Stimulated activated CD4-positive, alpha-beta T cell treated with anti-CD3 and anti-CD28 coated beads, Interleukin-1b, Interleukin-23, amount 100 ng/mL, for 48 hours (primary cell): ENCODE measurements at regions not wholly inside any gene's neighbourhood (a gene's known extent, or its start where the extent isn't known, plus 50 kb on each side); places are given as distances from the start of the nearest gene placed in this dataset.
A peak's percentile ranks its signal among the peaks of the same experiment; 100 is the strongest.
"Not testable (repeated sequence)": the region's sequence is repeated elsewhere in the genome, so short reads cannot be mapped to it uniquely, and the experiment has no call there.

Experiments used
- DNase-seq: peaks from one replicate; pipeline ENCODE4 v3.0.0-alpha.2; 2020

- DNase-seq: no peak
These were observed 90.9 kb upstream of the RUNX3 start for GRCh38 chr1:25020851-25021590.

DNA sequence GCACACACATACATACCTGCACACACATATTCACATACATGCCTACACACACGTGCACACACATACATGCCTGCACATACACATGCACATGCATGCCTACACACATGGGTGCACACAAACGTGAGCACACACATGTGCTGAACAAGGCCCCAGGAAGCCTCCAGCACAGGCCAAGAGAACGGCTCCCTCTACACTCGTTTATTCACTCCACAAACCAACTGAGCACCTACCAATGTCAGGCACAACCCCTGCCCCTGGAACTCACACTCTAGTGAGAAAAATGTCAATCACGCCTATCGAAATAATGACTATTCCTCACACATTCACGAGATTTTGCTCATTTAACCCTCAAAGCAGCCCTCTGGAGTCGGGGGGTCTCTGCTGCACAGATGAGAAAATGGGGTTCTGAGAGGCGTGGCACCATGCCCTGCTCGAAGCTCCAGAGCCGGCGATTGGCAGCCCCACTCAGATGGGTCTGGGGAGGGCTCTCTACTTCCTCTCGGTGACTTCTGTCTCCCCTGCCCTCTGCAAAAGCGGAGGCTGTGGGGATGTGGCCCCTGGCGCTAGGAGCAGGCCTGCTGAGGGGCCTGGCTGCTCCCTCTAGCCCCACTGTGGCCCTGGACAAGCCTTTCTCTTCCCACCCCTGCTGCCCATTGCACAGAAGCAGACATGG is 90.2 kb upstream of the RUNX3 start:
- DNase-seq: no peak

DNA sequence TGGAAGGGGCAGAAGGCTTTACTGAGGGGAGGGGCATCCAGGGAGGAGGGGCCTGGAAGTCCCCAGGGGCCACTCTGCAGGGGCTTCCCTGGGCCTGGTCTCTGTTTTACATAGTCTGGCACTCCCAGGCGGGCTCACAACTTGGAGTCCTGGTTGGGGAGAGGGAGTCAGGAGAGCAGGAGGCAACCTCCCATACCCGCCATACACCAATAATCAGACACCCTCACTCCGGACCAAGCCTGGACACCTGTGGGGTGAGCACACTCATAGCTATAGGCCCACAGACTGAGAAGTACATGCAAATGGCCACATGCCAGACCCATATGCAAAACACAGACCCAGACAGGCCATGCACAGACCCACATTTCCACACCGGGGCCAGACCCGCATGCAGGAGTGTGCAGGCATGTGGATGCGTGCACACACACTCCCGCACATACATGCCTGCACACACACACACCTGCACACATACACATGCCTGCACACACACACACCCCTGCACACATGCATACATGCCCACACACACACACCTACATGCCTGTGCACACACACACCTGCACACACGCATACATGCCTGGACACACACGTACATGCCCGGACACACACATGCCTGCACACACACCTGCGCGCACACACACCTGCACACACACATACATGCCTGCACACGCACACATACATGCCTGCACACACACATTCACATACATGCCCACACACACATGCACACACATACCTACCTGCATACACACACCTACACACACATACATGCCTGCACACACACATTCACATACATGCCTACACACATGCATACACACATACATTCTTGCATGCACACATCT is 89.5 kb upstream of the RUNX3 start:
- no peak for DNase-seq

- DNase-seq: no peak
These were observed 88.9 kb upstream of the RUNX3 start for GRCh38 chr1:25018943-25019336.

GRCh38 chr1:25018110-25018735 is 88.1 kb upstream of the RUNX3 start:
- DNase-seq: no peak

DNA sequence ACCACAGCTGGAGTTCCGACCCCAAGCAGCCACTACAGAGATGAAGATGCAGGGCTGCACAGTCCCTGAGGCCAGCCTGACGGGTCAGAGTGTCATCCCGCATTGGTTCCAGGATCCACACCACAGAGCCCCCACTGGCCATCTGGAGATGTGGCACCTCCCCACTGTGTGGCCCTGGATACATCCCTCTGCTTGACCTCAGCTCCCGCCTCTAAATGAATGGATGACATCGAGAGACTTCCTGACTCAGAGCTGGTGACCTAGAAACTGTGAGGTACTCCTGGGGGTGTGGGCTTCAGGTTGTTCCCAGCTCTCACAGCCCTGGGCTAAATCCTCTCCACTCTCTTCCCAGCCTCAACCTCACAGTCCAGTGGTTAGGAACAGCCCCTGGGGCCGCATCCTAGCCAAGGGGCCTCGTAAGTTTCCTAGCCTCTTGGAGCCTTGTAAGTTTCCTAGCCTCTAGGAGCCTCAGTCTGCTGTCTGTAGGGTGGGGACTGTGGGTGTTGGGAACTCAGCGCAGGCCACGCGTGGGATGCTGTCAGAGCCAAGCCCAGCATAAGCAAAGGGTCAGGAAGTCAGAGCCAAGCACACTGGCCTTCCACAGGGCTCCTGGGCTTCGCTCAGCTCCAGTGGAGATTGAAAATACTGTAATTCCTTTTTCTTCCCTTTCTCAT is 87.5 kb upstream of the RUNX3 start:
- no peak for DNase-seq

DNA sequence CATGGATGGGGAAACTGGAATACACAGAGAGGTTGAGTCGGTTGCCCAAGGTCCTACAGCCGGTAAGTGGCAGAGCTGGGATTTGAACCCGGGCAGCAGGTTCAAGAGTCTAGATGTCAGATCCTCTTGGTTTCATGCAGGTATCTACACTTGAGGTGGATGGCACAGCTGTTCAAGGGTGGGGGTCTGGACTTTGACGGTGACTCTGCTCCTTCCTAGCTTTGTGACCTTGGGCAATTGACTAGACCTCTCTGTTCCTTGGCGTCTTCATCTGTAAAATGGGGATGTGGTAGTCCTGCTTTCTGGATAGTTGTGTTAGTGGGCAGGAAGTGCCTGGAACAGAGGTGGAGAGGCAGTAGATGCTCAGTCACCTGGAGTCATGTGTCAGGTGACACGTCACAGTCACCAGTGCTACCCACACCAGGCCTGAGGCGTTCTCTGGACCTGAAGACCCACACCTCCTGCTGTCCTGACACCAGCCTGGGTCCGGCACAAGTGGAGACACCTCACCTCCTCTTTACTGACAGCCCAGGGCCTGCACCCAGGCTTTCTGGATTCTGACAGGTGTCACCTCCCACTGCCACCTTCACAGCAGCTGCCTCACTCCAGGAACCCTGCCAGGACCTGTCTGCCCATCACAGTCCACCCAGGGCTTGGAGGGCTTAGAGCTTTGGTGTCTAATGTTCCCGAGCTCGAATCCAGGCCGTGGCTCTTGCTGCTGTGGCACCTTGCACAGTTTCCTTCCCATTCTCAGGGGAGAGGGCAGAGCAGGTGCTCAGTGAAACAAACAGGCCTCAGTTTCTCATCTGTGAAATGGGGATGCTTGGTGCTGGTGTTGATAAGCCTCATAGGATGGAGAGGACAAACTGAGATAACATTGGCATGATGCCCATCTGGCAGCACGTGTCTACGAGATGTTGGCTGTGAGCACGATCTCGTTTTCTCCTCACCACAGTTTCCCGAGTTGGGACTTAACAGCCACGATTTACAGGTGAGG is 83.2 kb upstream of the RUNX3 start:
- DNase-seq: no peak

GRCh38 chr1:25011943-25012638 is 82.0 kb upstream of the RUNX3 start:
- no peak for DNase-seq

GRCh38 chr1:25011275-25011674 is 81.2 kb upstream of the RUNX3 start:
- no peak for DNase-seq

GRCh38 chr1:25009671-25010262 is 79.7 kb upstream of the RUNX3 start:
- peak; percentile 59 for DNase-seq

DNA sequence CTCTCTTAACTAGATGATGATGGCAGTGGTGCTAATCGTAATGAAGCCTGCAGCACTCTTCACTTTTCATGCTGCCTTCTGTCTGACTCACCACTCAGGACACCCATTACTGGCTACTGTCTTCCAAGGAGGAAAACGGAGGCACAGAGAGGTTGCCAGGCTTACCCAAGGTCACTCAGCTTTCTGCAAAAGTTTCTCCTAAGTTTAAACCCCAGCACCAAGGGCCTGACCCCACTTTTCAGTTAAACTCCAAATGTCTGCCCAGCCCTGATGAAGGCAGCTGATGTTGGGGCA is 78.1 kb upstream of the RUNX3 start:
- no peak for DNase-seq

DNA sequence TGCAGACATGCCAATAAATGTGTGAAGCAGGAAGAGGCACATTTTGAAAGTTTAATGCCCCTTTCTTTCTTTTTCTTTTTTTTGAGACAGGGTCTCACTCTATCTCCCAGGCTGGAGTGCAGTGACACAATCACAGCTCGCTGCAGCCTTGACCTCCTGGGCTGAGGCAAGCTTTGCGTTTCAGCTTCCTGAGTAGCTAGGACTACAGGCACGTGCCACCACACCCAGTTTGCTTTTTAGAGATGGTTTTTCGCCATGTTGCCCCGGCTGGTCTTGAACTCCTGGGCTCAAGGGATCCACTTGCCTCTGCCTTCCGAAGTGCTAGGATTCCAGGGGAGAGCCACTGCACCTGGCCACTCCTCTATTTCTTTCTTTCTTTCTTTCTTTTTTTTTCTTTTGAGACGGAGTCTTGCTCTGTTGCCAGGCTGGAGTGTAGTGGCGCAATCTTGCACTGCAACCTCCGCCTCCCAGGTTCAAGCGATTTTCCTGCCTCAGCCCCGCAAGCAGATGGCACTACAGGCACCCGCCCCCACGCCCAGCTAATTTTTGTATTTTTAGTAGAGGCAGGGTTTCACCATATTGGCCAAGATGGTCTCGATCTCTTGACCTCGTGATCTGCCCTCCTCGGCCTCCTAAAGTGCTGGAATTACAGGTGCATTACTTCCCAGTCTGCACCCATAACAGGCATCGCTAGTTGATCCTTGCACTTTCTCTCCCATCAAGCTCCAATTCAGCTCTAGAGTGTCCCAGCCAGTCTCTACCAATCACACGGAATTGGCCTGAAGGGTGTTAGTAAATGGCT is 77.5 kb upstream of the RUNX3 start:
- not testable (repeated sequence) for DNase-seq

DNA sequence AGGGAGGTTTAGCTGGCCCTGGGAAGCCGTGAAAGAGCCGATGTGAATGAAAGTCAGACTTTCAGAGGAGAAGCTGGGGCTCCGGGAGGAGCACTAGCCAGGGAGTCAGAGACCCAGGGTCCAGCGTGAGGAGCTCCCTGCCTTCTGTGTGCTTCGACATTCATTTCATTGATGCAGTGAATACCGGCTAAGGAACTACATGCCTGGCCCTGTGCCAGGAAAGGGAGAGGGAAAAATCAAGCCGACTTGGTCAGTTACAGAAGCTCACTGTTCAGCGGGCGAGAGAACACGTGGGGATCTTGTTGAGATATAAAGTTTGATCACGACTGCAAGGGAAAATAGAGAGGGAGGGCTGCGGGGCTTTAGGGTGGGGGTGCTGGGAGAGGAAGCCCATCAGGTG is 76.7 kb upstream of the RUNX3 start:
- DNase-seq: no peak

DNA sequence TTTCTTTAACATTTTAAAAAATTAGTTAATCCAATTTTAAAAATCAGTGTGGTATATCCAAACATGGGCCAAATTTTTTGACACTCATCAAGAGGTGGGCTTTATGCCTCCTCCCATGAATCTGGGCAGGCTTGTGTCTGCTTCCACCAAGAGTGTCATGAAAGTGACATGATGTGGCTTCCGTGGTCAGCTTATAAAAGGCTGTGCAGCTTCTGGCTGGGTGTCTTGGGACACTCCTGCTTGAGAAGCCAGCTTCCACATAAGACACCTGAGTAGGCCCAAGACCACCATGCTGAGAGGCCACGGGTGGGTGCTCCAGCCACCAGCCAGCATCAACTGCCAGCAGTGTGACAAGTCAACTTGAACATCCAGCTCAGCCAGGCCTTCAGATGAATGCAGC is 74.3 kb upstream of the RUNX3 start:
- no peak for DNase-seq

GRCh38 chr1:25003457-25004190 is 73.5 kb upstream of the RUNX3 start:
- peak; percentile 52 for DNase-seq

DNA sequence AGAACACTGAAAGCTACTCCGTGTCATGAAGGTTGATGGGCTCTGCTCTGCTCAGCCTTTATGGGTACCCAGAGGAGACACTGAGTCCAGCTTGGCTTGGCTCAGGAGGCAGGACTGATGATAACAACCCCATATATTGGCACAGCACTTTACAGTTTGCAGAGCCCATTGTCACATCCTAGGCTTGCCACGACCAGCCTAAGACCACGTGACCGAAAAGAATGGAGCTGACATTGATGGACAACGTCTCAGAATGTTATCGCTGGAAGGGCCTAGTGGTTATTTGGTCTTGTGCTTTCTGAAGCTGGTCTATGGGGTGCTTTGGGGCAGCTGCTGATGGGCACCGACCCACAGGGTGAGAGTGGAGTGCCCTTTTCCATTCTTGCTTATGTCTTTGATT is 72.9 kb upstream of the RUNX3 start:
- no peak for DNase-seq

- DNase-seq: no peak
These were observed 71.2 kb upstream of the RUNX3 start for GRCh38 chr1:25001125-25001915.

- DNase-seq: no peak
These were observed 69.8 kb upstream of the RUNX3 start for GRCh38 chr1:24999906-25000305.
